SK-N-SH treated with all-trans-retinoic acid at 6 μM for 48 hours (cell line): ENCODE measurements at regions not wholly inside any gene's neighbourhood (a gene's known extent, or its start where the extent isn't known, plus 50 kb on each side); places are given as distances from the start of the nearest gene placed in this dataset.

Source experiments
- ARNTL ChIP-seq: fragments of 450-650 bp; formaldehyde crosslinking; IDR thresholded peaks from 2 replicates; pipeline ENCODE4 v1.5.0; 2020; ENCODE audit warnings: low read depth, mild to moderate bottlenecking, moderate library complexity, borderline replicate concordance
- BACH2 ChIP-seq: fragments of 250-450 bp; sonication (Bioruptor Pico); IDR thresholded peaks from 2 replicates; pipeline ENCODE4 v1.9.0; 2021; ENCODE audit warnings: mild to moderate bottlenecking, borderline replicate concordance
- OSR1 ChIP-seq: fragments of 250-450 bp; sonication (Bioruptor Pico); IDR thresholded peaks from 2 replicates; pipeline ENCODE4 v1.8.0; 2022; ENCODE audit warnings: moderate library complexity, mild to moderate bottlenecking, inconsistent platforms
- RARB ChIP-seq: fragments of 250-450 bp; sonication (Bioruptor Pico); IDR thresholded peaks from 2 replicates; pipeline ENCODE4 v1.8.0; 2021; ENCODE audit warnings: mild to moderate bottlenecking, moderate library complexity
- SNAI2 ChIP-seq: fragments of 250-450 bp; sonication (Bioruptor Pico); IDR thresholded peaks from 2 replicates; pipeline ENCODE4 v1.5.0; 2020; ENCODE audit warnings: mild to moderate bottlenecking, moderate library complexity
- TCF4 ChIP-seq: fragments of 250-450 bp; sonication (Bioruptor Pico); IDR thresholded peaks from 2 replicates; pipeline ENCODE4 v1.8.0; 2021; ENCODE audit warnings: mild to moderate bottlenecking, moderate library complexity, borderline replicate concordance
- TOX ChIP-seq: fragments of 250-450 bp; sonication (Bioruptor Pico); IDR thresholded peaks from 2 replicates; pipeline ENCODE4 v1.8.0; 2021; ENCODE audit warnings: mild to moderate bottlenecking, moderate library complexity, borderline replicate concordance
- ZFP3 ChIP-seq: fragments of 250-450 bp; sonication (Bioruptor Pico); IDR thresholded peaks from 2 replicates; pipeline ENCODE4 v1.5.0; 2020; ENCODE audit warnings: mild to moderate bottlenecking, moderate library complexity
- ZNF8 ChIP-seq: fragments of 450-650 bp; formaldehyde crosslinking; IDR thresholded peaks from 2 replicates; pipeline ENCODE4 v1.5.0; 2020; ENCODE audit warnings: mild to moderate bottlenecking, moderate library complexity
- TF ChIP-seq, protein P1 (sequence below): fragments of 250-450 bp; sonication (Bioruptor Pico); IDR thresholded peaks from 2 replicates; pipeline ENCODE4 v1.5.1; 2020; ENCODE audit warnings: low read depth, mild to moderate bottlenecking, moderate library complexity
- TF ChIP-seq, protein P2 (sequence below): fragments of 250-450 bp; sonication (Bioruptor Pico); IDR thresholded peaks from 2 replicates; pipeline ENCODE4 v1.8.0; 2021; ENCODE audit warnings: low read depth, mild to moderate bottlenecking, moderate library complexity, borderline replicate concordance
- TF ChIP-seq, protein P3 (sequence below): fragments of 250-450 bp; sonication (Bioruptor Pico); IDR thresholded peaks from 2 replicates; pipeline ENCODE4 v1.8.0; 2020; ENCODE audit warnings: mild to moderate bottlenecking, moderate library complexity, borderline replicate concordance
- TF ChIP-seq, protein P4 (sequence below): fragments of 250-450 bp; sonication (Bioruptor Pico); IDR thresholded peaks from 2 replicates; pipeline ENCODE4 v1.5.1; 2021; ENCODE audit warnings: mild to moderate bottlenecking, moderate library complexity

DNA sequence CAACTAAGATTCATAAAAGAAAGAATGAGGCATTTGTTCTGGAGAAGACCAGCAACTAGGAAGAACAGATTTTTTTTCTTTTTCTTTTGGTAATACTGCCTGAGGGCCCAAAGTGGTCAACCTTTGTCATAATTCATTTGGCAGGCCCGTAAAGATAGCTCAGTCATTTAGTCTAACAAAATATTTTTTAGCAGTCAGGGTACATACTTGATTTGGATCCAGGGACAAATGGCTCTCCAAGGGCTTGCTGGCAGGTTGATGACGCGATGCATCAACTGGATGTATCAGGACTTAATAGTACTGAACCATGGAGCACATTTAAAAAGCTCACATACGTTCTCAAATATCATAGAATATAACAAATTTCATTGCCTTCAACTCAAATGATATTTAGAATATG, 203.4 kb upstream of the ZNF608 start:
- TF ChIP-seq, protein P1, sequence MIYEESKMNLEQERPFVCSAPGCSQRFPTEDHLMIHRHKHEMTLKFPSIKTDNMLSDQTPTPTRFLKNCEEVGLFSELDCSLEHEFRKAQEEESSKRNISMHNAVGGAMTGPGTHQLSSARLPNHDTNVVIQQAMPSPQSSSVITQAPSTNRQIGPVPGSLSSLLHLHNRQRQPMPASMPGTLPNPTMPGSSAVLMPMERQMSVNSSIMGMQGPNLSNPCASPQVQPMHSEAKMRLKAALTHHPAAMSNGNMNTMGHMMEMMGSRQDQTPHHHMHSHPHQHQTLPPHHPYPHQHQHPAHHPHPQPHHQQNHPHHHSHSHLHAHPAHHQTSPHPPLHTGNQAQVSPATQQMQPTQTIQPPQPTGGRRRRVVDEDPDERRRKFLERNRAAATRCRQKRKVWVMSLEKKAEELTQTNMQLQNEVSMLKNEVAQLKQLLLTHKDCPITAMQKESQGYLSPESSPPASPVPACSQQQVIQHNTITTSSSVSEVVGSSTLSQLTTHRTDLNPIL (CRISPR knock-in tag): no peak
- TF ChIP-seq BACH2: no peak
- TF ChIP-seq, protein P2, sequence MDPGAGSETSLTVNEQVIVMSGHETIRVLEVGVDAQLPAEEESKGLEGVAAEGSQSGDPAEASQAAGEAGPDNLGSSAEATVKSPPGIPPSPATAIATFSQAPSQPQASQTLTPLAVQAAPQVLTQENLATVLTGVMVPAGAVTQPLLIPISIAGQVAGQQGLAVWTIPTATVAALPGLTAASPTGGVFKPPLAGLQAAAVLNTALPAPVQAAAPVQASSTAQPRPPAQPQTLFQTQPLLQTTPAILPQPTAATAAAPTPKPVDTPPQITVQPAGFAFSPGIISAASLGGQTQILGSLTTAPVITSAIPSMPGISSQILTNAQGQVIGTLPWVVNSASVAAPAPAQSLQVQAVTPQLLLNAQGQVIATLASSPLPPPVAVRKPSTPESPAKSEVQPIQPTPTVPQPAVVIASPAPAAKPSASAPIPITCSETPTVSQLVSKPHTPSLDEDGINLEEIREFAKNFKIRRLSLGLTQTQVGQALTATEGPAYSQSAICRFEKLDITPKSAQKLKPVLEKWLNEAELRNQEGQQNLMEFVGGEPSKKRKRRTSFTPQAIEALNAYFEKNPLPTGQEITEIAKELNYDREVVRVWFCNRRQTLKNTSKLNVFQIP (CRISPR knock-in tag): no peak
- TF ChIP-seq OSR1: no peak
- TF ChIP-seq ARNTL (CRISPR knock-in tag): no peak
- no peak for TF ChIP-seq ZFP3
- TF ChIP-seq, protein P3, sequence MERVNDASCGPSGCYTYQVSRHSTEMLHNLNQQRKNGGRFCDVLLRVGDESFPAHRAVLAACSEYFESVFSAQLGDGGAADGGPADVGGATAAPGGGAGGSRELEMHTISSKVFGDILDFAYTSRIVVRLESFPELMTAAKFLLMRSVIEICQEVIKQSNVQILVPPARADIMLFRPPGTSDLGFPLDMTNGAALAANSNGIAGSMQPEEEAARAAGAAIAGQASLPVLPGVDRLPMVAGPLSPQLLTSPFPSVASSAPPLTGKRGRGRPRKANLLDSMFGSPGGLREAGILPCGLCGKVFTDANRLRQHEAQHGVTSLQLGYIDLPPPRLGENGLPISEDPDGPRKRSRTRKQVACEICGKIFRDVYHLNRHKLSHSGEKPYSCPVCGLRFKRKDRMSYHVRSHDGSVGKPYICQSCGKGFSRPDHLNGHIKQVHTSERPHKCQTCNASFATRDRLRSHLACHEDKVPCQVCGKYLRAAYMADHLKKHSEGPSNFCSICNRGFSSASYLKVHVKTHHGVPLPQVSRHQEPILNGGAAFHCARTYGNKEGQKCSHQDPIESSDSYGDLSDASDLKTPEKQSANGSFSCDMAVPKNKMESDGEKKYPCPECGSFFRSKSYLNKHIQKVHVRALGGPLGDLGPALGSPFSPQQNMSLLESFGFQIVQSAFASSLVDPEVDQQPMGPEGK (CRISPR knock-in tag): no peak
- no peak for TF ChIP-seq TOX (CRISPR knock-in tag)
- no peak for TF ChIP-seq ZNF8
- TF ChIP-seq, protein P4, sequence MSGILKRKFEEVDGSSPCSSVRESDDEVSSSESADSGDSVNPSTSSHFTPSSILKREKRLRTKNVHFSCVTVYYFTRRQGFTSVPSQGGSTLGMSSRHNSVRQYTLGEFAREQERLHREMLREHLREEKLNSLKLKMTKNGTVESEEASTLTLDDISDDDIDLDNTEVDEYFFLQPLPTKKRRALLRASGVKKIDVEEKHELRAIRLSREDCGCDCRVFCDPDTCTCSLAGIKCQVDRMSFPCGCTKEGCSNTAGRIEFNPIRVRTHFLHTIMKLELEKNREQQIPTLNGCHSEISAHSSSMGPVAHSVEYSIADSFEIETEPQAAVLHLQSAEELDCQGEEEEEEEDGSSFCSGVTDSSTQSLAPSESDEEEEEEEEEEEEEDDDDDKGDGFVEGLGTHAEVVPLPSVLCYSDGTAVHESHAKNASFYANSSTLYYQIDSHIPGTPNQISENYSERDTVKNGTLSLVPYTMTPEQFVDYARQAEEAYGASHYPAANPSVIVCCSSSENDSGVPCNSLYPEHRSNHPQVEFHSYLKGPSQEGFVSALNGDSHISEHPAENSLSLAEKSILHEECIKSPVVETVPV (CRISPR knock-in tag): no peak
- TF ChIP-seq TCF4 (CRISPR knock-in tag): no peak
- TF ChIP-seq SNAI2: no peak
- TF ChIP-seq RARB (CRISPR knock-in tag): no peak
